GM23338 (cell line): ENCODE measurements at regions not wholly inside any gene's neighbourhood (a gene's known extent, or its start where the extent isn't known, plus 50 kb on each side); places are given as distances from the start of the nearest gene placed in this dataset.
"Not testable (repeated sequence)": the region's sequence is repeated elsewhere in the genome, so short reads cannot be mapped to it uniquely, and the experiment has no call there.

ENCODE experiments used
- CTCF ChIP-seq, 2 experiments: fragments of 200-600 bp in 1 of 2; sonication (generic) in 1 of 2; conservative IDR thresholded peaks; 2 replicates each; pipeline versions ENCODE4 v1.5.1 to v1.6.1; 2016 to 2017; ENCODE audit warnings: antibody characterized with exemption in 2 of 2, low read depth in 2 of 2, mild to moderate bottlenecking in 2 of 2, moderate library complexity in 1 of 2
- POLR2AphosphoS5 ChIP-seq: IDR thresholded peaks from 2 replicates; pipeline ENCODE4 v1.6.1; 2016; ENCODE audit warnings: antibody characterized with exemption, low read depth
- ZNF114 ChIP-seq: fragments of 250-450 bp; sonication (Bioruptor Pico); IDR thresholded peaks from 2 replicates; pipeline ENCODE4 v1.5.0; 2020; ENCODE audit warnings: mild to moderate bottlenecking, moderate library complexity

- TF ChIP-seq CTCF (conservative IDR thresholded peaks at IDR 0.05; ENCODE audit: low read depth in 2 of 2); POLR2AphosphoS5; ZNF114: not testable (repeated sequence)
Measured at GRCh38 chr11:49558261-49558847, 350.0 kb upstream of the FOLH1 start.
